Liver (tissue), 8 donors: ENCODE measurements at regions not wholly inside any gene's neighbourhood (a gene's known extent, or its start where the extent isn't known, plus 50 kb on each side); places are given as distances from the start of the nearest gene placed in this dataset.

Source experiments
- DNase-seq: peaks from one replicate; pipeline ENCODE4 v3.0.0-alpha.2; 2017; ENCODE audit warnings: low spot score
- H3K27ac ChIP-seq, 2 donors: one replicate each; pipeline ENCODE4 v1.7.0; 2013; ENCODE audit warnings: inconsistent platforms in 2 of 2, low read length in 2 of 2, control low read depth in 1 of 2, low read depth in 1 of 2, mild to moderate bottlenecking in 1 of 2
- H3K27me3 ChIP-seq, 4 donors: one replicate each; pipeline versions ENCODE4 v1.6.1 to v1.7.0; 2013; ENCODE audit warnings: low read length in 3 of 4, inconsistent platforms in 1 of 4, mild to moderate bottlenecking in 1 of 4, moderate library complexity in 1 of 4; ENCODE audit not compliant: control insufficient read depth in 4 of 4, insufficient read depth in 4 of 4
- H3K36me3 ChIP-seq, 4 donors: one replicate each; pipeline versions ENCODE4 v1.6.1 to v1.7.0; 2013; ENCODE audit warnings: low read length in 3 of 4, mild to moderate bottlenecking in 3 of 4, low read depth in 1 of 4, moderate library complexity in 1 of 4; ENCODE audit not compliant: control insufficient read depth in 4 of 4, insufficient read depth in 3 of 4
- H3K4me1 ChIP-seq, 4 donors: one replicate each; pipeline versions ENCODE4 v1.6.1 to v1.7.0; 2013; ENCODE audit warnings: low read length in 3 of 4, mild to moderate bottlenecking in 3 of 4, moderate library complexity in 1 of 4; ENCODE audit not compliant: control insufficient read depth in 4 of 4, insufficient read depth in 4 of 4
- H3K4me3 ChIP-seq, 3 donors: one replicate each; pipeline versions ENCODE4 v1.6.1 to v1.7.0; 2013; ENCODE audit warnings: low read length in 3 of 3, control low read depth in 1 of 3, low read depth in 1 of 3, mild to moderate bottlenecking in 1 of 3
- H3K9ac ChIP-seq, 2 donors: one replicate each; pipeline ENCODE4 v1.7.0; 2013; ENCODE audit warnings: low read length in 2 of 2, mild to moderate bottlenecking in 2 of 2, moderate library complexity in 2 of 2, control low read depth in 1 of 2, low read depth in 1 of 2
- H3K9me3 ChIP-seq, 4 donors: one replicate each; pipeline versions ENCODE4 v1.6.1 to v1.7.0; 2013; ENCODE audit warnings: low read length in 3 of 4; ENCODE audit not compliant: control insufficient read depth in 4 of 4
- EGR1 ChIP-seq, 2 donors: IDR thresholded peaks; 2 replicates each; pipeline ENCODE4 v1.6.1; 2016 to 2018; ENCODE audit warnings: antibody characterized with exemption in 2 of 2, low read depth in 2 of 2
- FOXA1 ChIP-seq: IDR thresholded peaks from 2 replicates; pipeline ENCODE4 v1.6.1; 2016; ENCODE audit warnings: antibody characterized with exemption
- FOXA2 ChIP-seq: IDR thresholded peaks from 2 replicates; pipeline ENCODE4 v1.6.1; 2016; ENCODE audit warnings: antibody characterized with exemption
- JUND ChIP-seq, 2 donors: IDR thresholded peaks; 2 replicates each; pipeline ENCODE4 v1.6.1; 2016; ENCODE audit warnings: antibody characterized with exemption in 2 of 2
- MAX ChIP-seq: IDR thresholded peaks from 2 replicates; pipeline ENCODE4 v1.6.1; 2016; ENCODE audit warnings: antibody characterized with exemption
- NR2F2 ChIP-seq: IDR thresholded peaks from 2 replicates; pipeline ENCODE4 v1.6.1; 2016; ENCODE audit warnings: antibody characterized with exemption
- RAD21 ChIP-seq, 2 donors: IDR thresholded peaks; 2 replicates each; pipeline ENCODE4 v1.6.1; 2016; ENCODE audit warnings: antibody characterized with exemption in 2 of 2, mild to moderate bottlenecking in 2 of 2
- REST ChIP-seq: IDR thresholded peaks from 2 replicates; pipeline ENCODE4 v1.6.1; 2016; ENCODE audit warnings: antibody characterized with exemption, mild to moderate bottlenecking
- WGBS: extraction: QIAGEN DNeasy Blood & Tissue Kit; methylation state at CpG from one replicate; pipeline ENCODE4 v1.1.7; 2013; 5-methylcytosine and 5-hydroxymethylcytosine counted together
- TF ChIP-seq, protein P1 (sequence below): IDR thresholded peaks from 2 replicates; pipeline ENCODE4 v1.6.1; 2016; ENCODE audit warnings: antibody characterized with exemption
- TF ChIP-seq, protein P2 (sequence below): fragments of 150-350 bp; IDR thresholded peaks from 2 replicates; pipeline ENCODE4 v1.5.1; 2017; ENCODE audit warnings: improper control_type of control experiment, low read depth, low read length; ENCODE audit not compliant: missing input control
- donor health status: healthy.
- donor health status: healthy.
- donor health status: healthy.
- donor health status: healthy.
- donor health status: healthy.

GRCh38 chr6:140579918-140580317, 1205.5 kb upstream of the CITED2 start (continued):
- TF ChIP-seq, protein P1, sequence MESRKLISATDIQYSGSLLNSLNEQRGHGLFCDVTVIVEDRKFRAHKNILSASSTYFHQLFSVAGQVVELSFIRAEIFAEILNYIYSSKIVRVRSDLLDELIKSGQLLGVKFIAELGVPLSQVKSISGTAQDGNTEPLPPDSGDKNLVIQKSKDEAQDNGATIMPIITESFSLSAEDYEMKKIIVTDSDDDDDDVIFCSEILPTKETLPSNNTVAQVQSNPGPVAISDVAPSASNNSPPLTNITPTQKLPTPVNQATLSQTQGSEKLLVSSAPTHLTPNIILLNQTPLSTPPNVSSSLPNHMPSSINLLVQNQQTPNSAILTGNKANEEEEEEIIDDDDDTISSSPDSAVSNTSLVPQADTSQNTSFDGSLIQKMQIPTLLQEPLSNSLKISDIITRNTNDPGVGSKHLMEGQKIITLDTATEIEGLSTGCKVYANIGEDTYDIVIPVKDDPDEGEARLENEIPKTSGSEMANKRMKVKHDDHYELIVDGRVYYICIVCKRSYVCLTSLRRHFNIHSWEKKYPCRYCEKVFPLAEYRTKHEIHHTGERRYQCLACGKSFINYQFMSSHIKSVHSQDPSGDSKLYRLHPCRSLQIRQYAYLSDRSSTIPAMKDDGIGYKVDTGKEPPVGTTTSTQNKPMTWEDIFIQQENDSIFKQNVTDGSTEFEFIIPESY: no peak
- TF ChIP-seq NR2F2: no peak

DNA sequence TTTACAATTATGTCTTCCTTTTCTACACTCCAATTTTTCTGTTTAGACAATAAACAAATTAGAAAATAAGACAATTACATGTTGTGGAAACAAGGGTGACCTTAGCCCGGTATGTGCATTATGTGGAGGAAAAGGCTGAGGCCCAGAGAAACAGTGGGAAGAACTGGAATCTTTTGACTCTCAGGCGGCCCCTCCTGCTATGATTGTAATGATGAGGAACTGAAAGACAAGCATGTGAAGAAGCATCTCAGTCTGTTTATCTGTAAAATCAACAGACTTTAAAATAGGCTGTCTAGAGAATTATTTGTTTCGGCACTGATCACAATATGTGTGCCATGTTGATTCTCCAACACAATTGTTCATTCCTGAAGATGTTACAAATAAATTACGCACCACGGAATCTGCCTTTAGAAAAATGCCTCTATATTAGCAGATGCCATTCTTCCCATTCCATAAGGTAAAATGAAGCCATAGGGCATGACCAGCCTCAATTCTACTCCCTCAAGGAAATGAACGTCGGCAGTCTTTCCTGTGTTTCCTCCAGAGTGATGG, 1201.6 kb upstream of the CITED2 start:
- Histone ChIP-seq H3K9ac (no peak overlapping the region), H3K4me3 (no peak overlapping the region), H3K36me3 (no peaks in the 10 kb centered on the region), H3K9me3 (no peaks in the 10 kb centered on the region), H3K27ac (no peak overlapping the region), H3K27me3 (no peaks in the 10 kb centered on the region), H3K4me1 (no peaks in the 10 kb centered on the region)
- TF ChIP-seq FOXA1: no peak
- no peak for TF ChIP-seq NR2F2
- WGBS: 91% methylated on average over 7 of the region's 7 CpGs
- DNase-seq: no peak

DNA sequence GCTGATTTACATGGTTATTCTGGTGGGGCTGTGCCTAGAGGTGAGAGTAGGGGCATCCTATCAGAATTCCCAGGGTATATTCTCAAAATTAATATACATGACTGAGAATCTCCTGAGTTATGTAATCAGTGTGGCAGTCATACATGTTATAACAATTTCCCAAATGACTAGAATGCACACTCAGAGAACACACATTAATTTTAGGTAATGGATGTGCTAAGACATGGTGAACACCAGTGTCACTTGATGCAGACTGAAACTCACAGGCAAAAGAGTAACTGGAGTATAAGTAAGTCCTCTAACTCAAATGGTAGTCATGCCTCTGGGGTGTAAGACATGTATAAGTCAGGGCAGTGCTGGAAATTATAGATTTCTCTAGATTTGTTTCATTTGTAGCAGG, 1198.4 kb upstream of the CITED2 start:
- Histone ChIP-seq H3K27ac (no peak overlapping the region), H3K4me3 (no peak overlapping the region), H3K4me1 (no peaks in the 10 kb centered on the region), H3K27me3 (no peaks in the 10 kb centered on the region), H3K9ac (no peak overlapping the region), H3K36me3 (no peaks in the 10 kb centered on the region), H3K9me3 (no peaks in the 10 kb centered on the region)
- no peak for DNase-seq
- no peak for TF ChIP-seq EGR1 (IDR thresholded peaks at IDR 0.05; ENCODE audit: low read depth in 2 of 2)
- TF ChIP-seq FOXA2: no peak
- no peak for TF ChIP-seq MAX
- TF ChIP-seq, protein P1: no peak
- TF ChIP-seq, protein P2, sequence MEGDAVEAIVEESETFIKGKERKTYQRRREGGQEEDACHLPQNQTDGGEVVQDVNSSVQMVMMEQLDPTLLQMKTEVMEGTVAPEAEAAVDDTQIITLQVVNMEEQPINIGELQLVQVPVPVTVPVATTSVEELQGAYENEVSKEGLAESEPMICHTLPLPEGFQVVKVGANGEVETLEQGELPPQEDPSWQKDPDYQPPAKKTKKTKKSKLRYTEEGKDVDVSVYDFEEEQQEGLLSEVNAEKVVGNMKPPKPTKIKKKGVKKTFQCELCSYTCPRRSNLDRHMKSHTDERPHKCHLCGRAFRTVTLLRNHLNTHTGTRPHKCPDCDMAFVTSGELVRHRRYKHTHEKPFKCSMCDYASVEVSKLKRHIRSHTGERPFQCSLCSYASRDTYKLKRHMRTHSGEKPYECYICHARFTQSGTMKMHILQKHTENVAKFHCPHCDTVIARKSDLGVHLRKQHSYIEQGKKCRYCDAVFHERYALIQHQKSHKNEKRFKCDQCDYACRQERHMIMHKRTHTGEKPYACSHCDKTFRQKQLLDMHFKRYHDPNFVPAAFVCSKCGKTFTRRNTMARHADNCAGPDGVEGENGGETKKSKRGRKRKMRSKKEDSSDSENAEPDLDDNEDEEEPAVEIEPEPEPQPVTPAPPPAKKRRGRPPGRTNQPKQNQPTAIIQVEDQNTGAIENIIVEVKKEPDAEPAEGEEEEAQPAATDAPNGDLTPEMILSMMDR: no peak
- TF ChIP-seq JUND (IDR thresholded peaks at IDR 0.05): no peak
- no peak for TF ChIP-seq FOXA1
- TF ChIP-seq RAD21 (IDR thresholded peaks at IDR 0.05): no peak
- TF ChIP-seq REST: no peak
